Fibroblast of lung (primary cell): ENCODE measurements at regions not wholly inside any gene's neighbourhood (a gene's known extent, or its start where the extent isn't known, plus 50 kb on each side); places are given as distances from the start of the nearest gene placed in this dataset.

ENCODE experiments used
- DNase-seq, 2 donors: peaks; one replicate each; pipeline versions ENCODE4 v3.0.0 to v3.0.0-alpha.2; 2010; ENCODE audit warnings: low read depth in 2 of 2
- H2AFZ ChIP-seq: 2 replicates; pipeline ENCODE4 v1.5.1; 2012; ENCODE audit warnings: low read length, control low read depth, inconsistent platforms
- H3K27ac ChIP-seq: 2 replicates; pipeline ENCODE4 v1.5.1; 2011; ENCODE audit warnings: low read length, control low read depth; ENCODE audit not compliant: insufficient read depth
- H3K27me3 ChIP-seq: 2 replicates; pipeline ENCODE4 v1.5.1; 2011; ENCODE audit warnings: mild to moderate bottlenecking, low read length; ENCODE audit not compliant: control insufficient read depth, insufficient read depth
- H3K36me3 ChIP-seq: 2 replicates; pipeline ENCODE4 v1.5.1; 2011; ENCODE audit warnings: low read length; ENCODE audit not compliant: control insufficient read depth, insufficient read depth
- H3K4me1 ChIP-seq: 2 replicates; pipeline ENCODE4 v1.5.1; 2011; ENCODE audit warnings: low read length; ENCODE audit not compliant: control insufficient read depth, insufficient read depth; ENCODE audit errors: extremely low read depth
- H3K4me2 ChIP-seq: 2 replicates; pipeline ENCODE4 v1.5.1; 2011; ENCODE audit warnings: low read length, control low read depth; ENCODE audit not compliant: insufficient read depth; ENCODE audit errors: extremely low read depth
- H3K4me3 ChIP-seq, 4 experiments: fragments of 200-600 bp in 1 of 4; sonication (generic) in 1 of 4; replicated peaks in 1 of 4; 2 replicates each; pipeline ENCODE4 v1.5.1; 2011 to 2016; ENCODE audit warnings: low read length in 4 of 4, low read depth in 3 of 4, mild to moderate bottlenecking in 3 of 4, control low read depth in 2 of 4, inconsistent platforms in 1 of 4, mixed read lengths in 1 of 4; ENCODE audit not compliant: insufficient read depth in 1 of 4; ENCODE audit errors: control extremely low read depth in 1 of 4
- H3K79me2 ChIP-seq: 2 replicates; pipeline ENCODE4 v1.5.1; 2012; ENCODE audit warnings: mild to moderate bottlenecking, low read length, inconsistent platforms; ENCODE audit not compliant: control insufficient read depth, insufficient read depth
- H3K9ac ChIP-seq: 2 replicates; pipeline ENCODE4 v1.5.1; 2011; ENCODE audit warnings: mild to moderate bottlenecking, low read length, control low read depth; ENCODE audit not compliant: insufficient read depth
- H3K9me3 ChIP-seq: 2 replicates; pipeline ENCODE4 v1.5.1; 2012; ENCODE audit warnings: low read depth, low read length; ENCODE audit not compliant: control insufficient read depth, insufficient read depth
- H4K20me1 ChIP-seq: 2 replicates; pipeline ENCODE4 v1.5.1; 2011; ENCODE audit warnings: low read length; ENCODE audit not compliant: control insufficient read depth, insufficient read depth; ENCODE audit errors: extremely low read depth
- EZH2 ChIP-seq: IDR thresholded peaks from 2 replicates; pipeline ENCODE4 v1.5.1; 2012; ENCODE audit warnings: low read length, control low read depth, mild to moderate bottlenecking; ENCODE audit errors: missing control alignments
- TF ChIP-seq, protein P1 (sequence below), 2 donors: IDR thresholded peaks in 1 of 2; conservative IDR thresholded peaks in 1 of 2; 1 replicate in 1 of 2; 2 replicates in 1 of 2; pipeline ENCODE4 v1.5.1; 2011 to 2012; ENCODE audit warnings: low read length in 2 of 2, control low read depth in 1 of 2, inconsistent platforms in 1 of 2, low read depth in 1 of 2, mild to moderate bottlenecking in 1 of 2

DNA sequence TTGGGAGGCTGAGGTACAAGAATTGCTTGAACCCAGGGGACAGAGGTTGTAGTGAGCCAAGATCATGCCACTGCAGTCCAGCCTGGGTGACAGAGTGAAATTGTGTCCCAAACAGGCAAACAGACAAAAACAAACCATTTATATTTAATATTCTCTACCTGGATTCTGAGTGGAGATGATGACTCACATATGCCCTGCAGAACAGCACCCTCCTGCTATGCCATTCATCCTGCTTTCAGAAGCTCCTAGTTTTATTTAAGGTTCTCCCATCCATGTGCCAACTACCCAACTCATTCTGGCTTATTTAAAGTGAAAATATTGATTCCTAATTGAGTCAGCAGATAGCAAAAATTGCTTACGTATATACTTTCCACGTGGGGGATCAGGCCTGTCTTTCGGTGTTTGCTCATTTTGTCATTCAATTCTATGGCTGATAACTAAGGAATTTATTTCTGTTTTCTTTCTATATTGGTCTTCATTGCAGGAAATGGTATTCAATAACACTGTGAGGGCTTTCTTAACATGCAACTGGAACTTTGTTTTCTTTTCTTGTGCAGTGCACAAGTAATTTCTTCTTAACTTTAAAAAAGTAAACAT is 459.1 kb upstream of the JAG1 start:
- H4K20me1 ChIP-seq = no peaks in the 10 kb centered on the region
- no peaks in the 10 kb centered on the region for H3K9me3 ChIP-seq
- TF ChIP-seq, protein P1, sequence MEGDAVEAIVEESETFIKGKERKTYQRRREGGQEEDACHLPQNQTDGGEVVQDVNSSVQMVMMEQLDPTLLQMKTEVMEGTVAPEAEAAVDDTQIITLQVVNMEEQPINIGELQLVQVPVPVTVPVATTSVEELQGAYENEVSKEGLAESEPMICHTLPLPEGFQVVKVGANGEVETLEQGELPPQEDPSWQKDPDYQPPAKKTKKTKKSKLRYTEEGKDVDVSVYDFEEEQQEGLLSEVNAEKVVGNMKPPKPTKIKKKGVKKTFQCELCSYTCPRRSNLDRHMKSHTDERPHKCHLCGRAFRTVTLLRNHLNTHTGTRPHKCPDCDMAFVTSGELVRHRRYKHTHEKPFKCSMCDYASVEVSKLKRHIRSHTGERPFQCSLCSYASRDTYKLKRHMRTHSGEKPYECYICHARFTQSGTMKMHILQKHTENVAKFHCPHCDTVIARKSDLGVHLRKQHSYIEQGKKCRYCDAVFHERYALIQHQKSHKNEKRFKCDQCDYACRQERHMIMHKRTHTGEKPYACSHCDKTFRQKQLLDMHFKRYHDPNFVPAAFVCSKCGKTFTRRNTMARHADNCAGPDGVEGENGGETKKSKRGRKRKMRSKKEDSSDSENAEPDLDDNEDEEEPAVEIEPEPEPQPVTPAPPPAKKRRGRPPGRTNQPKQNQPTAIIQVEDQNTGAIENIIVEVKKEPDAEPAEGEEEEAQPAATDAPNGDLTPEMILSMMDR (conservative IDR thresholded peaks at IDR 0.05 in 1 of 2, IDR thresholded peaks at IDR 0.05 in 1 of 2; ENCODE audit: low read depth in 1 of 2, low read length in 2 of 2) = no peak
- no peak for TF ChIP-seq EZH2
- no peak for DNase-seq
- H3K9ac ChIP-seq = no peak overlapping the region
- no peaks in the 10 kb centered on the region for H3K79me2 ChIP-seq
- H3K36me3 ChIP-seq = no peaks in the 10 kb centered on the region
- H3K27ac ChIP-seq = no peak overlapping the region
- no peak overlapping the region for H2AFZ ChIP-seq
- H3K4me2 ChIP-seq = no peak overlapping the region
- no peak overlapping the region for H3K4me3 ChIP-seq
- H3K27me3 ChIP-seq = no peaks in the 10 kb centered on the region
- H3K4me1 ChIP-seq = peaks cover 4% of the 10 kb centered on the region

DNA sequence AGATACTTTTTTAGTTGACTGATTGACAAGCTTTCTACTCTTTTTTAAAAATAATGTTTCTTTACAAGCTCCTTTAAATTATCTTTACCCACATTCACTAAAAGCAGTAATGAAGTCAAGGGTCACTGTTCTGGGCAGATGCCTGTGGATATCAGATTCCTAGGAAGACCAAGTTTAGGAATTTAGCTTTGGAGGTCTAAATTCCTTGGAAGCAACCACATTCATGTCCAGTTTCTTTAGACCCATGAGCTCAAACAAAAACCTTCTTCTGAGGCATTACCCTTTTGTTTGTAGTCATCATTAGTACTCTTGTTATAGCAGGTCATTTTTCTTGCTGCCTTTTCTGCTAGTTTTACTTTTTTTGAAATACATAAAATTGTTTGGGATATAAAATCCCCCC is 462.9 kb upstream of the JAG1 start:
- Histone ChIP-seq H3K36me3 (no peaks in the 10 kb centered on the region), H3K27me3 (no peaks in the 10 kb centered on the region), H3K4me2 (no peak overlapping the region), H4K20me1 (no peaks in the 10 kb centered on the region), H3K79me2 (no peaks in the 10 kb centered on the region), H3K4me1 (no peaks in the 10 kb centered on the region), H3K9me3 (no peaks in the 10 kb centered on the region), H2AFZ (no peak overlapping the region), H3K9ac (no peak overlapping the region), H3K4me3 (no peak overlapping the region), H3K27ac (no peak overlapping the region)
- DNase-seq = peak in 1 of 2 donors; percentile 54
- TF ChIP-seq, protein P1 (conservative IDR thresholded peaks at IDR 0.05 in 1 of 2, IDR thresholded peaks at IDR 0.05 in 1 of 2; ENCODE audit: low read depth in 1 of 2, low read length in 2 of 2) = no peak
- no peak for TF ChIP-seq EZH2

DNA sequence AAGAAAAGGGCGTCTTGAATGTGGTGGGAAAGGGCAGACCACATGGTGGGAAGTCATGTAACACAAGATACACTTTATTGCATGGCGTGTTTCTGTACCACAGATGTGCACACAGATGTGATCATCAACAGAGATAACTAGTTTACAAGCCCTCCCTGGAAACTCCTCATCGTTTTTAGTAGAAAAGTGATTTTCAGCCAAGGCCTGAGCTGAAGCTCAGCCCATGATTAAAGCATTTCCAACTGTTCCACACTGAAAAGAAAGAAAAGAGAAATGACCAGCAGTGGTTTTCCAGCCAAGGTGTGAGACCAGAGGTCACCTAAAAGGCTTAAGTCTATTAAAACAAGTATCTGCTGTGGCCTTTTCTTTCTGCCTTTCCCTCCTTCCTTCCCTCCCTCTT is 463.9 kb upstream of the JAG1 start:
- no peak overlapping the region for H3K4me2 ChIP-seq
- H3K27ac ChIP-seq = no peak overlapping the region
- H3K9me3 ChIP-seq = no peaks in the 10 kb centered on the region
- H3K4me3 ChIP-seq = no peak overlapping the region
- no peaks in the 10 kb centered on the region for H4K20me1 ChIP-seq
- no peak for DNase-seq
- H3K27me3 ChIP-seq = no peaks in the 10 kb centered on the region
- H3K9ac ChIP-seq = no peak overlapping the region
- TF ChIP-seq, protein P1 (conservative IDR thresholded peaks at IDR 0.05 in 1 of 2, IDR thresholded peaks at IDR 0.05 in 1 of 2; ENCODE audit: low read depth in 1 of 2, low read length in 2 of 2) = no peak
- no peak for TF ChIP-seq EZH2
- H3K4me1 ChIP-seq = no peaks in the 10 kb centered on the region
- H3K79me2 ChIP-seq = no peaks in the 10 kb centered on the region
- no peaks in the 10 kb centered on the region for H3K36me3 ChIP-seq
- no peak overlapping the region for H2AFZ ChIP-seq
